CD14-positive monocyte (primary cell): ENCODE measurements at regions not wholly inside any gene's neighbourhood (a gene's known extent, or its start where the extent isn't known, plus 50 kb on each side); places are given as distances from the start of the nearest gene placed in this dataset.

Experiments used
- DNase-seq, 3 donors: peaks; one replicate each; pipeline ENCODE4 v3.0.0-alpha.2; 2011 to 2022
- H2AFZ ChIP-seq: 2 replicates; pipeline ENCODE4 v1.6.0; 2012; ENCODE audit warnings: mild to moderate bottlenecking, low read depth, low read length, inconsistent platforms; ENCODE audit not compliant: insufficient read depth, poor library complexity, severe bottlenecking
- H3K27ac ChIP-seq, 2 donors: 1 replicate in 1 of 2; 2 replicates in 1 of 2; pipeline ENCODE4 v1.5.1; 2012 to 2013; ENCODE audit warnings: low read length in 2 of 2, control low read depth in 1 of 2, inconsistent platforms in 1 of 2, low read depth in 1 of 2, mild to moderate bottlenecking in 1 of 2
- H3K27me3 ChIP-seq, 2 donors: one replicate each; pipeline versions ENCODE4 v1.6.0 to v1.6.1; 2011 to 2013; ENCODE audit warnings: low read length in 2 of 2; ENCODE audit not compliant: control insufficient read depth in 2 of 2, insufficient read depth in 2 of 2
- H3K36me3 ChIP-seq, 2 donors: replicated peaks in 1 of 2; 1 replicate in 1 of 2; 2 replicates in 1 of 2; pipeline versions ENCODE4 v1.5.1 to v1.6.1; 2012 to 2013; ENCODE audit warnings: low read length in 2 of 2, control low read depth in 1 of 2, inconsistent platforms in 1 of 2, mild to moderate bottlenecking in 1 of 2; ENCODE audit not compliant: insufficient read depth in 2 of 2, control insufficient read depth in 1 of 2
- H3K4me1 ChIP-seq, 2 donors: 1 replicate in 1 of 2; 2 replicates in 1 of 2; pipeline versions ENCODE4 v1.5.1 to v1.6.1; 2012 to 2013; ENCODE audit warnings: low read length in 2 of 2, control low read depth in 1 of 2, inconsistent platforms in 1 of 2, mild to moderate bottlenecking in 1 of 2, moderate library complexity in 1 of 2; ENCODE audit not compliant: insufficient read depth in 2 of 2, control insufficient read depth in 1 of 2
- H3K4me2 ChIP-seq: replicated peaks from 2 replicates; pipeline ENCODE3; 2012; ENCODE audit warnings: low read length, moderate library complexity, mild to moderate bottlenecking; ENCODE audit not compliant: poor library complexity, severe bottlenecking; ENCODE audit errors: extremely low read depth
- H3K4me3 ChIP-seq, 3 experiments: fragments of 200-600 bp in 1 of 3; sonication (generic) in 1 of 3; replicated peaks in 1 of 3; 1 replicate in 2 of 3; 2 replicates in 1 of 3; pipeline ENCODE4 v1.5.1; 2011 to 2013; ENCODE audit warnings: low read length in 3 of 3, mild to moderate bottlenecking in 3 of 3, control low read depth in 2 of 3, low read depth in 2 of 3, inconsistent platforms in 1 of 3, moderate library complexity in 1 of 3
- H3K79me2 ChIP-seq: 2 replicates; pipeline ENCODE4 v1.6.0; 2012; ENCODE audit warnings: mild to moderate bottlenecking, control low read depth, inconsistent platforms, low read length, moderate library complexity; ENCODE audit not compliant: insufficient read depth
- H3K9ac ChIP-seq: 2 replicates; pipeline ENCODE4 v1.6.0; 2017; ENCODE audit warnings: low read length, mild to moderate bottlenecking; ENCODE audit not compliant: insufficient read depth, poor library complexity, severe bottlenecking
- H3K9me3 ChIP-seq, 2 donors: replicated peaks in 1 of 2; 1 replicate in 1 of 2; 2 replicates in 1 of 2; pipeline versions ENCODE4 v1.5.1 to v1.6.1; 2012 to 2013; ENCODE audit warnings: low read length in 2 of 2, control low read depth in 1 of 2; ENCODE audit not compliant: control insufficient read depth in 1 of 2, insufficient read depth in 1 of 2
- H4K20me1 ChIP-seq: 2 replicates; pipeline ENCODE4 v1.6.0; 2012; ENCODE audit warnings: mild to moderate bottlenecking, low read length, control low read depth, moderate library complexity; ENCODE audit not compliant: insufficient read depth
- H3K27ac Mint-ChIP-seq, 7 donors: one replicate each; pipeline ENCODE4 v1.8.0; 2020; ENCODE audit warnings: mild to moderate bottlenecking in 7 of 7, mixed read lengths in 7 of 7, moderate library complexity in 6 of 7, inconsistent platforms in 2 of 7
- H3K27me3 Mint-ChIP-seq, 3 donors: one replicate each; pipeline ENCODE4 v1.8.0; 2021 to 2022; ENCODE audit warnings: low read depth in 3 of 3, mild to moderate bottlenecking in 3 of 3, mixed read lengths in 3 of 3, moderate library complexity in 3 of 3, inconsistent platforms in 1 of 3
- H3K36me3 Mint-ChIP-seq, 2 donors: one replicate each; pipeline ENCODE4 v1.8.0; 2020; ENCODE audit warnings: mixed read lengths in 2 of 2, inconsistent platforms in 1 of 2, mild to moderate bottlenecking in 1 of 2
- H3K4me1 Mint-ChIP-seq: one replicate; pipeline ENCODE4 v1.8.0; 2020; ENCODE audit warnings: mild to moderate bottlenecking, mixed read lengths
- H3K4me3 Mint-ChIP-seq, 2 donors: one replicate each; pipeline ENCODE4 v1.8.0; 2020; ENCODE audit warnings: mild to moderate bottlenecking in 2 of 2, mixed read lengths in 2 of 2, moderate library complexity in 1 of 2
- H3K9me3 Mint-ChIP-seq, 7 donors: one replicate each; pipeline ENCODE4 v1.8.0; 2020 to 2022; ENCODE audit warnings: mixed read lengths in 7 of 7, mild to moderate bottlenecking in 6 of 7, moderate library complexity in 6 of 7, inconsistent platforms in 2 of 7
- CTCF ChIP-seq: fragments of 200-600 bp; IDR thresholded peaks from one replicate; pipeline ENCODE4 v1.8.0; 2022; ENCODE audit warnings: antibody characterized with exemption, mild to moderate bottlenecking
- WGBS: methylation state at CpG from one replicate; pipeline ENCODE4 v1.1.5; 2013; ENCODE audit warnings: missing lambda C conversion rate; ENCODE audit not compliant: insufficient coverage; 5-methylcytosine and 5-hydroxymethylcytosine counted together
- intact Hi-C, 2 donors: fragments of 100-400 bp; cut with micrococcal nuclease; formaldehyde crosslinking; loops; one replicate each; pipeline versions ENCODE4 v1.15.0 to v1.15.1; 2023

DNA sequence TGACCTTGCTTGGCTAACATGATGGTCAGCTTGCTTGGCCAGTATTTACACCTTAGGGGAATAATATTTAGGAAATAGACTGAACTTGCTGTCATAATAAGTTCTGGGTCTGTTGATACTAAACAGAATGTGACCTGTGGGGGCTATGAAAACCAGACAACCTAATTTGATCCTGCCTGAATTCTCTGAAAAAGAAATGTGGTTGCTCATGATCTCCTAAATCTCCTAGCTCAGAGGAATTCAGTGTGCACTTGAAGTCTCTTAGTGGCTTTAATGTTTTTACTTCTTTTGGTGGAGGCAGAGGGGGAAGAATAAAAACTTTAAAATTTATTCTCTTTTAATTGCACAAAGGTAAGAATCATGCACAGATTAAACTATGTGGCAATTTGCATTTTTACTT, 205.2 kb downstream of the SEC23IP start:
- Histone ChIP-seq H3K9me3 (no peaks in the 10 kb centered on the region), H3K27ac (no peak overlapping the region), H3K4me2 (no peak overlapping the region), H3K4me1 (no peaks in the 10 kb centered on the region), H3K27me3 (no peaks in the 10 kb centered on the region), H4K20me1 (no peaks in the 10 kb centered on the region), H3K36me3 (no peaks in the 10 kb centered on the region), H3K79me2 (no peaks in the 10 kb centered on the region), H3K9ac (no peak overlapping the region), H2AFZ (no peak overlapping the region), H3K4me3 (no peak overlapping the region)
- Mint-ChIP-seq H3K27ac (no peak overlapping the region), H3K4me3 (no peak overlapping the region), H3K9me3 (peaks cover 0 to 2% (median 0%) of the 10 kb centered on the region in 7 donors), H3K27me3 (peaks cover 1 to 4% (median 2%) of the 10 kb centered on the region in 3 donors), H3K36me3 (no peaks in the 10 kb centered on the region), H3K4me1 (no peaks in the 10 kb centered on the region)
- no peak for DNase-seq
- no peak for TF ChIP-seq CTCF
- intact Hi-C loops = no loop called here

- no peak overlapping the region for H3K4me3 Mint-ChIP-seq
- H3K36me3 Mint-ChIP-seq = no peaks in the 10 kb centered on the region
- Histone ChIP-seq H3K27ac (no peak overlapping the region), H3K4me1 (no peaks in the 10 kb centered on the region), H3K9ac (no peak overlapping the region), H3K36me3 (no peaks in the 10 kb centered on the region), H3K27me3 (no peaks in the 10 kb centered on the region), H3K4me3 (no peak overlapping the region), H4K20me1 (no peaks in the 10 kb centered on the region), H2AFZ (no peak overlapping the region), H3K4me2 (no peak overlapping the region), H3K9me3 (no peaks in the 10 kb centered on the region), H3K79me2 (no peaks in the 10 kb centered on the region)
- no peaks in the 10 kb centered on the region for H3K4me1 Mint-ChIP-seq
- 83% methylated on average over 2 of the region's 4 CpGs for WGBS
- peaks cover 0 to 2% (median 0%) of the 10 kb centered on the region in 7 donors for H3K9me3 Mint-ChIP-seq
- H3K27ac Mint-ChIP-seq = no peak overlapping the region
- DNase-seq = no peak
- peaks cover 1 to 4% (median 2%) of the 10 kb centered on the region in 3 donors for H3K27me3 Mint-ChIP-seq
- intact Hi-C loops = no loop called here
- TF ChIP-seq CTCF = no peak
Measured at GRCh38 chr10:120098232-120098930, 205.9 kb downstream of the SEC23IP start.
